BJ (cell line): ENCODE measurements at regions not wholly inside any gene's neighbourhood (a gene's known extent, or its start where the extent isn't known, plus 50 kb on each side); places are given as distances from the start of the nearest gene placed in this dataset.

ENCODE experiments used
- CTCF ChIA-PET: fragments of 350-600 bp; formaldehyde crosslinking; extraction: SDS; loops from one replicate; lab custom pipeline; 2021; ENCODE audit warnings: antibody characterized with exemption, inconsistent platforms; lab: Yijun Ruan, JAX
- POLR2A ChIA-PET: fragments of 300-600 bp; sonication (Branson Sonifier 250); formaldehyde crosslinking; extraction: SDS; loops from one replicate; lab custom pipeline; 2021; ENCODE audit warnings: antibody characterized with exemption; lab: Charles Lee
- DNase-seq: peaks from one replicate; pipeline ENCODE4 v3.0.0-alpha.2; 2011; ENCODE audit warnings: low read depth
- H3K27me3 ChIP-seq: 2 replicates; pipeline ENCODE4 v1.6.0; 2011; ENCODE audit warnings: low read length; ENCODE audit not compliant: control insufficient read depth, insufficient read depth
- H3K36me3 ChIP-seq: 2 replicates; pipeline ENCODE4 v1.5.1; 2011; ENCODE audit warnings: low read length; ENCODE audit not compliant: control insufficient read depth, insufficient read depth
- H3K4me3 ChIP-seq: 2 replicates; pipeline ENCODE4 v1.5.1; 2011; ENCODE audit warnings: low read depth, mild to moderate bottlenecking, control low read depth, low read length
- CTCF ChIP-seq: IDR thresholded peaks from 2 replicates; pipeline ENCODE4 v1.5.1; 2011; ENCODE audit warnings: low read depth, mild to moderate bottlenecking, control low read depth, inconsistent platforms, low read length, moderate library complexity; ENCODE audit not compliant: insufficient read depth

- TF ChIP-seq CTCF: no peak
- POLR2A ChIA-PET: no interaction called here
- Histone ChIP-seq H3K27me3 (no peaks in the 10 kb centered on the region), H3K4me3 (no peak overlapping the region), H3K36me3 (no peaks in the 10 kb centered on the region)
- no peak for DNase-seq
- CTCF ChIA-PET: no interaction called here
Measured at GRCh38 chr5:167616043-167616890, 675.2 kb upstream of the WWC1 start.

- TF ChIP-seq CTCF: no peak
- no peak for DNase-seq
- ChIA-PET CTCF (no interaction called here), POLR2A (no interaction called here)
- H3K4me3 ChIP-seq: no peak overlapping the region
- no peaks in the 10 kb centered on the region for H3K36me3 ChIP-seq
- H3K27me3 ChIP-seq: no peaks in the 10 kb centered on the region
Measured at GRCh38 chr5:167623354-167623753, 668.1 kb upstream of the WWC1 start.

GRCh38 chr5:167624053-167624452 is 667.4 kb upstream of the WWC1 start:
- CTCF ChIA-PET: no interaction called here
- Histone ChIP-seq H3K4me3 (no peak overlapping the region), H3K27me3 (no peaks in the 10 kb centered on the region), H3K36me3 (no peaks in the 10 kb centered on the region)
- no peak for TF ChIP-seq CTCF
- POLR2A ChIA-PET: no interaction called here
- DNase-seq: no peak

DNA sequence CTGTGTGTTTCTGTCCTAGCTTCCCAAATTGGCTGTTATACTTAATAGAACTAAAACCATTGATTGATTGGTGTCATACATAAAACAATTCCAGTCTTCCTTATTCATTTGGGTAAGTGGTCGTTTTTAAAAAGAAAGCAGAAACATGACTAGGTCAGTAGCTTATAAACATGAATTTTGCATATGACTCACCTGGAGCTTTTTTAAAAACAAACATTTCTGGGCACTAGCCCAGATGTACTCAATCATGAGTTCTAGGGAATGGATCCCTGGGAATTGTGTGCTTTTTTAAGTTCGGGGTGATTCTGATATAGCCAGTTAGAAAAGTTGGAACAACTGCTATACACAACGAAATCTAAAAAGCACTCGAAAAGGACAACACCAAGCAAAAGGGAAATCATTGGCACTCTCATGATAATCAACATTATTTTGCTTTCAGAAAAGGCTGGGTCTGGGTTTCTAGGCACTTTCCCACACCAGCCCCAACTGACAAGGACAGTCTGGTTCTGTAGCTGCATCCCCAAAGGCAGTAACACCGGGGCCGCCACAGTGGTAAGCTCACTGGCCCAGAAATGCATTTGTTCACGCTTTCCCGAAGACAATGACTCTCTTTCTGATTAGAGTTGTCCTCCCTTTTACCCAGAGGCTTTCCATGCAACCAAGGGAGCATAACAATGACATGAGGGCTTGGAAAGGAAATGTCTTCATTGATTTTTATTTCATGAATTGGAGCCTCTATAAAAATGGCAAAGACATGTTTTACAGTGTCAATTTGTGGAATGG is 664.9 kb upstream of the WWC1 start:
- TF ChIP-seq CTCF: no peak
- ChIA-PET CTCF (no interaction called here), POLR2A (interaction anchor here (0.5 kb wide), 1 partner anchor 640 kb away, joined by 6 read pairs; no protein-coding TSS in a partner anchor)
- H3K27me3 ChIP-seq: no peaks in the 10 kb centered on the region
- DNase-seq: no peak
- no peak overlapping the region for H3K4me3 ChIP-seq
- no peaks in the 10 kb centered on the region for H3K36me3 ChIP-seq

- no peaks in the 10 kb centered on the region for H3K36me3 ChIP-seq
- ChIA-PET POLR2A (no interaction called here), CTCF (no interaction called here)
- TF ChIP-seq CTCF: no peak
- H3K27me3 ChIP-seq: no peaks in the 10 kb centered on the region
- no peak overlapping the region for H3K4me3 ChIP-seq
- no peak for DNase-seq
Measured at GRCh38 chr5:167629634-167630033, 661.8 kb upstream of the WWC1 start.
